ACC112 (cell line): ENCODE measurements at regions not wholly inside any gene's neighbourhood (a gene's known extent, or its start where the extent isn't known, plus 50 kb on each side); places are given as distances from the start of the nearest gene placed in this dataset.

ENCODE experiments used
- H2AFZ ChIP-seq: fragments of 200-600 bp; sonication (generic); one replicate; pipeline ENCODE4 v1.6.0; 2017; ENCODE audit warnings: antibody characterized with exemption, low read length; ENCODE audit not compliant: unreplicated experiment
- H3K27ac ChIP-seq: fragments of 200-600 bp; sonication (generic); 2 replicates; pipeline ENCODE4 v1.5.1; 2014; ENCODE audit warnings: low read depth, mild to moderate bottlenecking, antibody characterized with exemption, low read length, moderate library complexity
- H3K27me3 ChIP-seq: fragments of 200-600 bp; sonication (generic); 2 replicates; pipeline ENCODE4 v1.6.1; 2014; ENCODE audit warnings: mild to moderate bottlenecking, antibody characterized with exemption, low read length, moderate library complexity, mixed read lengths; ENCODE audit not compliant: insufficient read depth
- H3K36me3 ChIP-seq: fragments of 200-600 bp; sonication (generic); 2 replicates; pipeline ENCODE4 v1.6.1; 2016; ENCODE audit warnings: mild to moderate bottlenecking, antibody characterized with exemption, low read length, moderate library complexity, mixed read lengths; ENCODE audit not compliant: insufficient read depth
- H3K4me1 ChIP-seq: fragments of 200-600 bp; sonication (generic); one replicate; pipeline ENCODE4 v1.6.1; 2016; ENCODE audit warnings: low read length, mixed read lengths; ENCODE audit not compliant: insufficient read depth, unreplicated experiment, control insufficient read depth
- H3K4me3 ChIP-seq: fragments of 200-600 bp; sonication (generic); 2 replicates; pipeline ENCODE4 v1.5.1; 2014; ENCODE audit warnings: mild to moderate bottlenecking, low read depth, low read length
- H3K79me2 ChIP-seq: fragments of 200-600 bp; sonication (generic); one replicate; pipeline ENCODE4 v1.6.0; 2016; ENCODE audit warnings: low read length; ENCODE audit not compliant: control insufficient read depth, unreplicated experiment, insufficient read depth

DNA sequence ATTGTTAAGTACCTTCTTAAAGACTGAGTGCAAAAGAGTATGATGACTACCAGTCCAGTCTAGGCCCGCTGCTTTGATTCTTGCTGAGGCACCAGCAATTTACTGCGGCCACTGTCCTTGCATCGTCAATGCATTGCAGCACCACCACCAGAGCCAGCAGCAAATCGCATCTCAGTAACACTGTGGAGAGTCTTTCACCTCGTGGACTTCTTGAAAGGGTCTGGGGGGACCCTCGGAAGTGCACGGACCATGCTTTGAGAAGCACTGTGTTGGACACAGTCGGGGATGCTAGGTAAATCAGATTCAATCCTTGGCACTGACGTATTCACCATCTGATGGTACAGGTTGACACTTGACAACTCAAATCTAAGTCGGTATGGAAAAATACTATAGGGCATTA is 493.6 kb downstream of the RPS24 start:
- H3K4me3 ChIP-seq: no peak overlapping the region
- no peak overlapping the region for H3K27ac ChIP-seq
- H3K27me3 ChIP-seq: peaks cover 53% of the 10 kb centered on the region; the same call in 1 of the 2 replicates
- H3K4me1 ChIP-seq: no peaks in the 10 kb centered on the region
- no peaks in the 10 kb centered on the region for H3K79me2 ChIP-seq
- no peaks in the 10 kb centered on the region for H3K36me3 ChIP-seq
- H2AFZ ChIP-seq: no peak overlapping the region

DNA sequence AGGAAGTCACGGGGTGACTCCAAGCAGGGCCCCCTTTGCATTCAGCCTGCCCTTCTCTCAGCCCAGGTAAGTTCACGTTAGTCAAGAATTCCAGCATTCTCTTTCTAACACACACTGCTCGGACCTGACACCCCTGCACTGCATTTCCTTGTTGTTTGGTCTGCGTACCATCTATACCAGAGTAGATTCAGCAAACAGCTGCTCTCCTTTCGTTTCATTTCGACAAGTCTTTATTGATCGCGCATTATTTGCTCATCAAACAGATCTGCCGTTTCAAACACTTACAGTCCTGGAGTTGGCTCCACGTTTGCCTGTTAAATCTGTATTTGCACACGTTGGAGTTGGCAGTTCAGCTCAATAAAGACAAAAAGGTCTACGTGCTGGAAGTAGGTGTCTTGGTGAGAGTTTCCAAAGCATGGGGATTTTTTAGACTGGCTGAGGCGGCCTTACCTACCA is 495.1 kb downstream of the RPS24 start:
- Histone ChIP-seq H3K27ac (no peak overlapping the region), H3K27me3 (peaks cover 64% of the 10 kb centered on the region; the same call in 1 of the 2 replicates), H3K4me1 (no peaks in the 10 kb centered on the region), H2AFZ (no peak overlapping the region), H3K79me2 (no peaks in the 10 kb centered on the region), H3K4me3 (no peak overlapping the region), H3K36me3 (no peaks in the 10 kb centered on the region)

DNA sequence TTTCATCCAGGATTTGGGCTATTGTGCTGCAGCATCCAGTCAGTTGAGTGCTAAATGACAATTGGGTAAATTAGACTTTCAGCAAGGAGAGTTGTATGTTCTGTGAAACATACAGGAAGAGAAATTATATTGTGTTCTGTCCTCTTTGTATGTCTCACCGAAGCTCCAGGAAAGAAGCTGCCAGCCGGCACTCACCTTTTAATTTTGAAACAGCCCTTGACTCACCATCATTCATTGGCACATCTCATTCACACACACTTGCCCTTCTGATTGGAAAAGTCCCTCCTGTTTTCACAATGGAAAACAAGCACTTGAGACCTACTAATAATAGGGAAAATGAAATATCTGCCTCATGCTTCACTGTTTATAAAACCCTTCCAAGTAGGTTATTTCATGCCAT is 495.6 kb downstream of the RPS24 start:
- Histone ChIP-seq H2AFZ (no peak overlapping the region), H3K27ac (no peak overlapping the region), H3K4me1 (no peaks in the 10 kb centered on the region), H3K4me3 (no peak overlapping the region), H3K27me3 (peaks cover 64% of the 10 kb centered on the region; the same call in 1 of the 2 replicates), H3K36me3 (no peaks in the 10 kb centered on the region), H3K79me2 (no peaks in the 10 kb centered on the region)

DNA sequence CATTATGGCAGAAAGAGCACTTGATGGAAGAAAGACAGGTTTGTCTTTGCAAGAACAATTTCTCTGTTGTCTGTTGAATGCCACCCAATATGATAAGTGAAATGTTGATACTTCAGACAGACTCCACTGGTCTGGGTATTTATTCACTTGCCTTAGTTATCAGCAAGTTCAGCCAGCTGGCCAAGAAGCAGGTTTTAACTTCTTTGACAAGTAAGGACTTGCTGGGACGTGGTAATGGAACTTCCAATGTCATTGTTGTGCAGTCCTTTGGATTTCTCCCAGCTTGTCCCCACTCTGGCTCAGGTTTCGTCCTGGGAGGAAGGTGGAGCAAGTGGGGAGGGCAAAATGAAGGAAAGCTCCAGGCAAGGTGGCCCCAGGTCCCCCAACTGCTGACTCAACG is 497.4 kb downstream of the RPS24 start:
- Histone ChIP-seq H3K79me2 (no peaks in the 10 kb centered on the region), H3K27me3 (peaks cover 54% of the 10 kb centered on the region; the same call in 1 of the 2 replicates), H3K27ac (no peak overlapping the region), H2AFZ (no peak overlapping the region), H3K4me1 (no peaks in the 10 kb centered on the region), H3K4me3 (no peak overlapping the region), H3K36me3 (no peaks in the 10 kb centered on the region)

DNA sequence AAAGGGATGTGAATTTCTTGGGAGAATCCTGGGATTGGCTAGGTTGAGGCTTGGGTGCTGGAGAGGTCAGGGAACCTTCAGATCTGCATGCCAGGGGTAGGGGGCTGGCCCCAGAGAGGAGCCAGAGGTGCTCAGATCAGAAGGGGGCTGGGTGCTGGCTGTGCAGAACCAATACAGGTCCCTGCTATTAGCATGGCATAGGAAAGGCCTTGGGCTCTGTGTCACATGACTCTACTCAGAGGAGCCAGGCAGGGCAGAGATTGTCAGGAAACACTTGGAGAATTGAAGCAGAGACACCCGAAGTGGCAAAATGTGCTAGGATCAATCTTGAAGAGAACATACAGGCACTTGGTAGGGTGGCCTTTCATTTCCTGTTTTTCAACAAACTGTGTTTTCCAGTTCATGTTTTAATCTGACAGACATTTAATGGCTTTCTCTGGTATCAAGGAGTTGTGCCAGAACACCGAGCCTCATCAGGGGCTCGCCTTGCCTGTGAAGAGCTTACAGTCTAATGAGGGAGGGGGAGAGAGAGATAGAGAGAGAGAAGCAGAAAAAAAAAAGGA is 498.9 kb downstream of the RPS24 start:
- peaks cover 48% of the 10 kb centered on the region; the same call in 1 of the 2 replicates for H3K27me3 ChIP-seq
- H3K79me2 ChIP-seq: no peaks in the 10 kb centered on the region
- H3K4me3 ChIP-seq: no peak overlapping the region
- H3K4me1 ChIP-seq: no peaks in the 10 kb centered on the region
- H3K36me3 ChIP-seq: no peaks in the 10 kb centered on the region
- H2AFZ ChIP-seq: no peak overlapping the region
- no peak overlapping the region for H3K27ac ChIP-seq

DNA sequence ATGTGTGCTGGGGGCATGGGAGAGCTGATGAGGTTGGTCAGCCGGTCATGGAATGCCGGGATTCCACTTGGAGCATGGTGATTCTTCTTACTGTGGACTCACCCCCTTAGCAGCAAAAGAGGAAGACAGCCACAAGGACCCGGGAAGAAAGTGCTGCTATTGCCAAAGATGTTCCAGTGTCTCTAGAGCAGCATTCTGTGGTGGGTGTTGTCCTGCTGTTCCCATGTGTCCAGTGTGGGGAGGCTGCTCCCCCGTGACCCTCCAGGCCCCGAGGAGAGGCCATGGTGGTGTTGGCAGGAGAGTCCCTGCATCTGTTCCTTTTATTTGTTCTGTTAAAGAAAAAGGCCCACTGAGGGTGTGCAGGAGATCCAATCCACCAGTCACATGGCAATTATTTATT is 499.4 kb downstream of the RPS24 start:
- Histone ChIP-seq H3K36me3 (no peaks in the 10 kb centered on the region), H3K79me2 (no peaks in the 10 kb centered on the region), H3K4me1 (no peaks in the 10 kb centered on the region), H3K4me3 (no peak overlapping the region), H3K27ac (no peak overlapping the region), H3K27me3 (peaks cover 50% of the 10 kb centered on the region), H2AFZ (no peak overlapping the region)

DNA sequence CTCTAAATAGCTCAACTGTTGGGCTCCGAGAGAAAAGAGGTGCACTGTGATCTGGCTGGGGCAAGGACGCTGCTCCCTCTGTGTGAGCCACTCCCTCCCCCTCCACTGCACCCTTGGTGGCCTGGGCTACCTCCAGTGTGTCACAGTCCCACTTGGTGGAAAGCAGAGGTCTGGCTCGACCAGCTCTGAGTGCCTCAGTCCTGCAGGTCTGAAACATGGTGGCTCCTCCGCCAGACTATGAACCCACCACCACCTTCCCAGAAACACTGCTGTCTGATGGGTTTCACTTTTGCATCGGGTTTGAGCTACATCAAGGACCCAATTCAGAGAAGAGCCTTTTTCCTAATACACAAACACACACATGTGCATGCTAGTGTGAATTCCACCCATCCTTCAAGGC is 500.1 kb downstream of the RPS24 start:
- no peaks in the 10 kb centered on the region for H3K79me2 ChIP-seq
- no peaks in the 10 kb centered on the region for H3K36me3 ChIP-seq
- no peak overlapping the region for H2AFZ ChIP-seq
- H3K27me3 ChIP-seq: peaks cover 57% of the 10 kb centered on the region
- H3K4me1 ChIP-seq: no peaks in the 10 kb centered on the region
- H3K27ac ChIP-seq: no peak overlapping the region
- no peak overlapping the region for H3K4me3 ChIP-seq

DNA sequence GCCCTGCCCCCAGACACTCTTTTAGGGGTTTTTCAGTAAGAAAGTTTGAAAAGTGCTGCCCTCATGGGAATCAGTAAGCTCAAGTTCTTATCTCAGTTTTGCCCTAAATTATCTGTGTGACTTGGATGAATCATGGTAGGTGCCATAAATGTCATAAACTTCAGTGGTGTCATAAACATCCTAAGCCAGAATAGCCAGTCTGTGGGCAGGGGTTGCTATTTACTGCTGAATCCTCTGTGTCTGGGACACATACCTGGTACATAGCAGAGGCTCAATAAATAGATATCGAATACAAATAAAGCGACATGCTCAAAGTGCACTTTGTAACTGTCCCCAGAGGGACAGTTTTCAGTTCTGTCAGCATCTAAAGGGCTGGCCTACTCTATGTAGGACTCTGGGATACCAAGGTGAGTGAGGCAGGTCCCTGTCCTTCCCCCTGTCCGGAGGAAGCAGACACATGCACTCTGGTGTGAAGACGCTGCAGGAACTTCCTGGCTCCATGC is 502.1 kb downstream of the RPS24 start:
- Histone ChIP-seq H2AFZ (no peak overlapping the region), H3K36me3 (no peaks in the 10 kb centered on the region), H3K4me3 (no peak overlapping the region), H3K27me3 (peaks cover 61% of the 10 kb centered on the region), H3K79me2 (no peaks in the 10 kb centered on the region), H3K4me1 (no peaks in the 10 kb centered on the region), H3K27ac (no peak overlapping the region)

DNA sequence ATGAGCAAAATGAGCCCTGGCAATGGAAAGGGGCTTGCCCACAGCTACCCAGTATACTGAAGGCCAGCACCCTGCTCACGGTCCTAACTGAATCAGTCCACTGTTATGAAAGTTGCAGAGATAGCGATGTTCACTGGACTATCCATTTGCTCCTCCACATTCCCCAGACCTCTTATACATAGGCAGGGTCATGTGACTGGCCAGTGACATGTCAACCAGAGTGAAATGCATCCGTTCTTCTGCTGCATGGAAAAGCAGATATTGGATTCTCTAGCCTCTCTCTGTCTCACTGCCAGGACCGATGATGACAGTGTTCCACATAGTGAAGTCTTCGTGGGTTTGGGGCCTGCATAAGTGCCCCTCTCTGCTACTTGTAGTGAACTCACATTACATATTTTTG is 503.4 kb downstream of the RPS24 start:
- no peaks in the 10 kb centered on the region for H3K4me1 ChIP-seq
- H3K4me3 ChIP-seq: no peak overlapping the region
- no peak overlapping the region for H3K27ac ChIP-seq
- no peak overlapping the region for H2AFZ ChIP-seq
- H3K36me3 ChIP-seq: no peaks in the 10 kb centered on the region
- peaks cover 61% of the 10 kb centered on the region for H3K27me3 ChIP-seq
- H3K79me2 ChIP-seq: no peaks in the 10 kb centered on the region

DNA sequence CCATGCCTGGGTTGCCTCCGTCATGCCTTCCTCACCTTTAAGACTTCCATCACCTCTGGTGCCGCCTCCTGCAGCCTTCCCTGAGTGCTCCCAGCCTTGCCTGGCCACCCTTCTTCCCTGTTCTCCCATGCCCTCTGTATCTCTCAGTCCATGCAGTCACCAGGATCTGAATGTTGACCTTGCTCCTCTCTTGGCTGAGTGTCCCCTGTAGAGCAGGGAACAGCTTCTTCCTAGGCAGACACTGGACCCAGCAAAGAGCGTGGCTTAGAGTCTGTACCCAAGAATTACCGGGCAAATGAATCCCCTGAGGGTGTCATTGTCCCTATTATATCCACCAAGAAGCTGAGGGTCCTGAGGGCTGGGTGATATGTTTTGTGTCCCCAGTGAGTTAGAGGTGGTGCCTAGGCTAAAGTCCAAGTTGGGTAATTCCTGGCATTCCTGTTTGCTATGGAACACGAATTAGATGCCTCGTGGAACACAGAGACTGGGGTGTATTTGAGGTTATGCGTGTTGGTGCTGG is 505.6 kb downstream of the RPS24 start:
- Histone ChIP-seq H3K79me2 (no peaks in the 10 kb centered on the region), H3K27ac (no peak overlapping the region), H3K27me3 (peaks cover 71% of the 10 kb centered on the region), H3K4me3 (no peak overlapping the region), H2AFZ (no peak overlapping the region), H3K36me3 (no peaks in the 10 kb centered on the region), H3K4me1 (no peaks in the 10 kb centered on the region)

DNA sequence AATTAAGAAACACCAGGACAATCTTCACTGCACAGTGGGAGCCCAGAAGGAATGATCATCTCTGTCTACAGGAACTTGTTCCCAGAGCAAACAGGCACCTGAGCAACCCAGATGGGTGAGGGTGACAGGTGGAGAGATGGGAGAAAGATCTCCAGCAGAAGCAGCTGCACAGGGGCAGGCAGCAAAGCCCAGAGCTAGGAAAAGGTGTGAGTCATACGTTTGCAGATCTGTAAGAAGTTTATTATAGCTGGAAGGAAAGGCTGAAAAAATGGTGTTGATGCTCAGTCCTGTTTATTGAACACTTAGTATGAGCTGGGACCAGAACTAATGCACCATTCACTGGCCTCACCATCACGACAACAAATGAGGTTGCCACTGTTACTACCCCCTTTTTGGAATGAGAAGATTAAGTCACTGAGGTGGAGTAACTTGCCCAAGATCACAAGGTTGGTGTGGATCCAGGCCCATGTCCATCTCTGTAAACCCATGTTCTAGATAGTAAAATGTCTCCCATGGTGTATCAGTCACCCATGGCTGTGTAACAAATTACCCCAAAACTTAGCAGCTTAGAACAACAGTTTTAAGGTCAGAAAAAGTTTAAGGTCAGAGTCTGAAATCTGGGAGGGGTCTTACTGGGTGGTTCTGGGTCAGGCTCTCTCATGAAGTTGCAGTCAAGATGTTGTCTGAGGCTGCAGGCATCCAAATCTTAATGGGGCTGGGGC is 506.9 kb downstream of the RPS24 start:
- no peak overlapping the region for H3K4me3 ChIP-seq
- no peak overlapping the region for H2AFZ ChIP-seq
- H3K27me3 ChIP-seq: peaks cover 81% of the 10 kb centered on the region
- H3K4me1 ChIP-seq: no peaks in the 10 kb centered on the region
- H3K27ac ChIP-seq: no peak overlapping the region
- no peaks in the 10 kb centered on the region for H3K79me2 ChIP-seq
- no peaks in the 10 kb centered on the region for H3K36me3 ChIP-seq
